IMR-90 (cell line): ENCODE measurements at regions not wholly inside any gene's neighbourhood (a gene's known extent, or its start where the extent isn't known, plus 50 kb on each side); places are given as distances from the start of the nearest gene placed in this dataset.

Experiments used
- BHLHE40 ChIP-seq: fragments of 150-350 bp; IDR thresholded peaks from 2 replicates; pipeline ENCODE4 v1.6.1; 2016; ENCODE audit warnings: mild to moderate bottlenecking, low read depth, low read length
- FOS ChIP-seq: fragments of 150-350 bp; IDR thresholded peaks from 2 replicates; pipeline ENCODE4 v1.6.1; 2016; ENCODE audit warnings: low read depth, low read length
- MAFK ChIP-seq: IDR thresholded peaks from 2 replicates; pipeline ENCODE4 v1.6.1; 2012; ENCODE audit warnings: low read depth, low read length, improper control_type of control experiment
- MAZ ChIP-seq: IDR thresholded peaks from 2 replicates; pipeline ENCODE4 v1.6.1; 2012; ENCODE audit warnings: low read depth, mild to moderate bottlenecking, low read length, improper control_type of control experiment, moderate library complexity, borderline replicate concordance
- POLR2A ChIP-seq: IDR thresholded peaks from 2 replicates; pipeline ENCODE4 v1.6.1; 2012; ENCODE audit warnings: mild to moderate bottlenecking, low read depth, low read length
- RCOR1 ChIP-seq: IDR thresholded peaks from 2 replicates; pipeline ENCODE4 v1.6.1; 2012; ENCODE audit warnings: mild to moderate bottlenecking, low read length, improper control_type of control experiment; ENCODE audit not compliant: insufficient replicate concordance
- RFX5 ChIP-seq: IDR thresholded peaks from 2 replicates; pipeline ENCODE4 v1.8.0; 2012; ENCODE audit warnings: low read depth, mild to moderate bottlenecking, low read length, moderate library complexity
- SMC3 ChIP-seq: fragments of 150-350 bp; IDR thresholded peaks from 2 replicates; pipeline ENCODE4 v1.6.1; 2016; ENCODE audit warnings: low read depth, mild to moderate bottlenecking, antibody characterized with exemption, low read length, moderate library complexity
- TF ChIP-seq, protein P1 (sequence below): fragments of 150-350 bp; IDR thresholded peaks from 2 replicates; pipeline ENCODE4 v1.6.1; 2017; ENCODE audit warnings: mild to moderate bottlenecking, antibody characterized with exemption, low read length, low read depth
- TF ChIP-seq, protein P2 (sequence below): conservative IDR thresholded peaks from 2 replicates; pipeline ENCODE4 v1.5.1; 2012; ENCODE audit warnings: mild to moderate bottlenecking, low read depth, low read length, improper control_type of control experiment

DNA sequence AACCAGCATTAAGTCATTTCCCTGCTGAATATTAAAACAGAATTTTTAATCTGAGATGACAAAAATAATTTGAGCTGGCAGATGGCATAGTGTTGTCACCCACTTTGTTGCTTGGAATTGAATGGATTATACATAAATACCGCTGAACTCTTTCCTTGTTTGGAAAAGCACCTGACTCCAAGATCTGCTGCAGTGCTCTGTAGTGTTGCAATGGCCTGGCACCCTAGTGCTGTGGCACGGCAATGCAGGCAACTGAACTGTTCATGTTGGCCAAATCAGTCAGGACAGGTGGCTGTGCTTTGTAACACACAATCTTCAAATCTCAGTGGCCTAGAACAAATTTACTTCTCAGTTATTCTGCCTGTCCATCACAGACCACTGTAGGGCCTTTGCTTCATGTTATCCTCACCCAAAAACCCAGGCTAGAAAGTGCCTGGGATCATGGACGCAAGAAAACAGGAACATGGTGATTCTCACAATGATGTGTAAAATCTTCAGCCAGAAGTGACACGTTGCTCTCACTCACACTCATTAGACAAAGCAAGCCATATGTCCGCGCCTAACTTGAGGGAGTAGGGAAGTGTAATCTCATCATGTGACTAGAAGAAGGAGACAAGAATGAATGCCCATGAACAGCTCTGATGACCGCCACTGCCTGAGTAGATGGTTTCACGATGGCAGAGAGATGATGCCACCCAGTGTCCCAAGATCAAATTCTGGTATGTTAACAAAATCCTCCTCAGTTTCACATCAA lies 191.9 kb upstream of the PUM3 start:
- TF ChIP-seq, protein P1, sequence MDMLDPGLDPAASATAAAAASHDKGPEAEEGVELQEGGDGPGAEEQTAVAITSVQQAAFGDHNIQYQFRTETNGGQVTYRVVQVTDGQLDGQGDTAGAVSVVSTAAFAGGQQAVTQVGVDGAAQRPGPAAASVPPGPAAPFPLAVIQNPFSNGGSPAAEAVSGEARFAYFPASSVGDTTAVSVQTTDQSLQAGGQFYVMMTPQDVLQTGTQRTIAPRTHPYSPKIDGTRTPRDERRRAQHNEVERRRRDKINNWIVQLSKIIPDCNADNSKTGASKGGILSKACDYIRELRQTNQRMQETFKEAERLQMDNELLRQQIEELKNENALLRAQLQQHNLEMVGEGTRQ, result no peak
- TF ChIP-seq, protein P2, sequence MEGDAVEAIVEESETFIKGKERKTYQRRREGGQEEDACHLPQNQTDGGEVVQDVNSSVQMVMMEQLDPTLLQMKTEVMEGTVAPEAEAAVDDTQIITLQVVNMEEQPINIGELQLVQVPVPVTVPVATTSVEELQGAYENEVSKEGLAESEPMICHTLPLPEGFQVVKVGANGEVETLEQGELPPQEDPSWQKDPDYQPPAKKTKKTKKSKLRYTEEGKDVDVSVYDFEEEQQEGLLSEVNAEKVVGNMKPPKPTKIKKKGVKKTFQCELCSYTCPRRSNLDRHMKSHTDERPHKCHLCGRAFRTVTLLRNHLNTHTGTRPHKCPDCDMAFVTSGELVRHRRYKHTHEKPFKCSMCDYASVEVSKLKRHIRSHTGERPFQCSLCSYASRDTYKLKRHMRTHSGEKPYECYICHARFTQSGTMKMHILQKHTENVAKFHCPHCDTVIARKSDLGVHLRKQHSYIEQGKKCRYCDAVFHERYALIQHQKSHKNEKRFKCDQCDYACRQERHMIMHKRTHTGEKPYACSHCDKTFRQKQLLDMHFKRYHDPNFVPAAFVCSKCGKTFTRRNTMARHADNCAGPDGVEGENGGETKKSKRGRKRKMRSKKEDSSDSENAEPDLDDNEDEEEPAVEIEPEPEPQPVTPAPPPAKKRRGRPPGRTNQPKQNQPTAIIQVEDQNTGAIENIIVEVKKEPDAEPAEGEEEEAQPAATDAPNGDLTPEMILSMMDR, result no peak
- TF ChIP-seq SMC3, result no peak
- TF ChIP-seq POLR2A, result no peak
- no peak for TF ChIP-seq BHLHE40
- TF ChIP-seq MAFK, result no peak
- TF ChIP-seq RCOR1, result no peak
- TF ChIP-seq RFX5, result no peak
- no peak for TF ChIP-seq MAZ
- no peak for TF ChIP-seq FOS
